Medulla oblongata (tissue), 1 donor: ENCODE measurements at regions not wholly inside any gene's neighbourhood (a gene's known extent, or its start where the extent isn't known, plus 50 kb on each side); places are given as distances from the start of the nearest gene placed in this dataset.
A peak's percentile ranks its signal among the peaks of the same experiment; 100 is the strongest.

Source experiments
- DNase-seq: peaks from one replicate; pipeline ENCODE4 v3.0.0-alpha.2; 2015; ENCODE audit errors: extremely low spot score

DNA sequence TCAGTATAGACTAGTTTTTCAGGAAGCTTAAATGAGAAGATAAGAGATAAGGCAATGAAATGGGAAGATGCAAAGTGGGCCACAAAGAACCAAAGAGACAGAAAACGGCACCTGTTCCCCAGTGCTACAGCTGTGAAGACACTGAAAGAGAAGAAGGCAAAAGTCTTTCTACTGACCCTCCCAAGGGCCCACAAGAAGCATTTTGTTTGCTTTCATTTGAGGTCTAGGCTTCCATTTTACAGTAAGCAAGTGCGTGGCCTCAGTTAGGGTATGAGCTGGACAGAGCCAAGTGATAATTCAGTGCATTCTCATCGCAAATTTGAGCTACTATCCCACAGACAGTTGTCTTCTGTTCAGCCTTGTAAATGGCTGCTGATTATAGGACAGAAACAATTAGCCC, 53.4 kb upstream of the STK17B start:
- no peak for DNase-seq

DNA sequence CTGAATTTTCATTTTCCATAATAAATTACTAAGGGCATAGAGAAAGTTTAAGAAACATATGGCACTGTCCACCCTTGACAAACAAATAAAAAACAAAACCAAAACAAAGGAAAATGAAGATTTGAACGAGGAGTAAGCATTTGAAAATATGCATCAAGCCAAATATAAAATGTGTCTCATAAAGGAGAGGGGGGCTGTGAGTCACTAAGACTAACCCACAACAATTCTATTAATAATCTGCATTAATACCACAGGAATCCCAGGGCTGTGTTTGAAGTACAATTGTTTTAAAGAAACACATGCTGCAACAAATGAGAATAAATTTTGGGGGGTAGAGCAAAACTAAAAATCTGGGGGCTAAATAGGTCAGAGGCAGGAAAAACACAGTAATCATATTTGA, 53.8 kb upstream of the STK17B start:
- DNase-seq = no peak

DNA sequence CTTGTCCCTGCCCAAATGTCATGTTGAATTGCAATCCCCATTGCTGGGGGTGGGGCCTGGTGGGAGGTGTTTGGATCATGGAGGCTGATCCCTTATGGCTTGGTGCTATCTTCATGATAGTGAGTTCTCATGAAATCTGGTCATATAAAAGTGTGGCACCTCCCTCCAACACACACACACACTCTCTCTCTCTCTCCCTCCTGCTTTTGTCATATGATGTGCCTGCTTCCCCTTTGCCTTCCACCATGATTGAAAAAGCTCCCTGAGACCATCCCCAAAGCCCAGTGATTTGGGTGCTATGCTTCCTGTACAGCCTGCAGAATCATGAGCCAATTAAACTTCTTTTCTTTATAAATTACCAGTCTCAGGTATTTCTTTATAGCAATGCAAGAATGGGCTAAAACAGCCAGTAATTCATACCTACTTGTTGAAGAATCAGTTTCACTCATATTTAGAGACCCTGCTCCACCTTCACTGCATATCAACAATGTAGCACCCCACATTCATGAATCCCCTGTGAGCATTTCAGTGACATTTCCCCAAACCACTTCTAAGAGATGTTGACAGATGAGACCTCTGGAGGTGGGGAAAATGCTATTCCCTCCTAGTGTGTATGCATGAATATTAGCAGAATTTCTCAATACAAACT, 54.8 kb upstream of the STK17B start:
- DNase-seq = no peak

DNA sequence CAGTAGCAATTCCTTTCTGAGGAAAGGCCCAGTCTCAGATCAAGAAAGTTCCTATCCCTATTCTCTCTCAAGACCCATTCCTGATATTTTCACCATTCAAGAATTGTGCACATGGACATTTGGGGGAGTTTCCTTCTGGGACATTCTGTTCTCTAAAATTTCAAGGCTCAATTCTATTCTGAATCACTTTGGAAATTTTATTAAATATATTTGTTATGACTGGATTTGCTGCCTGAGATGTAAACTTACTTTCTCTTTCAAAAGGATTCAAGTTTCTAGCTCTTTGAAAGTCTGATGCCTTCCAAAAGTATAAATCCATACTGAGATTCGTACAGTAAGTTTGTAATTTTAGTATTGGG, 55.3 kb upstream of the STK17B start:
- DNase-seq = no peak

DNA sequence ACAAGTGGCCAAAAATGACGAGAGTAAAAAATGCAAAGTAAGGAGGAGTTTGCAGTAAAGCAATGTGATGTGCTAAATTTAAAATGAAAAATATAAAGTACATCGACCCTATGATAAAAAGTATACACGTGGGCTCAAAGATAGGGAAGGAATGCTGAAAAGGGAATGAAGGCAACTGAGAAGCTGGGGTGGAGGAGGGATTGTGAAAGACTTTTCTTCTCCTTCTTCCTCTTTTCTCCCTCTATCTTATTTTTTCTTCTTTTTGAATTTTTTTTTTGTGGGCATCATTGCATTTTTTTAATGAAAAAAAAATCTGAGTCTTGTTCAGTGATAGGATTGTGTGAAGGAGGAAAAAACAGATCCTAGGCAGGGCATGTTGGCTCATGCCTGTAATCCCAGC, 57.6 kb upstream of the STK17B start:
- DNase-seq = no peak

DNA sequence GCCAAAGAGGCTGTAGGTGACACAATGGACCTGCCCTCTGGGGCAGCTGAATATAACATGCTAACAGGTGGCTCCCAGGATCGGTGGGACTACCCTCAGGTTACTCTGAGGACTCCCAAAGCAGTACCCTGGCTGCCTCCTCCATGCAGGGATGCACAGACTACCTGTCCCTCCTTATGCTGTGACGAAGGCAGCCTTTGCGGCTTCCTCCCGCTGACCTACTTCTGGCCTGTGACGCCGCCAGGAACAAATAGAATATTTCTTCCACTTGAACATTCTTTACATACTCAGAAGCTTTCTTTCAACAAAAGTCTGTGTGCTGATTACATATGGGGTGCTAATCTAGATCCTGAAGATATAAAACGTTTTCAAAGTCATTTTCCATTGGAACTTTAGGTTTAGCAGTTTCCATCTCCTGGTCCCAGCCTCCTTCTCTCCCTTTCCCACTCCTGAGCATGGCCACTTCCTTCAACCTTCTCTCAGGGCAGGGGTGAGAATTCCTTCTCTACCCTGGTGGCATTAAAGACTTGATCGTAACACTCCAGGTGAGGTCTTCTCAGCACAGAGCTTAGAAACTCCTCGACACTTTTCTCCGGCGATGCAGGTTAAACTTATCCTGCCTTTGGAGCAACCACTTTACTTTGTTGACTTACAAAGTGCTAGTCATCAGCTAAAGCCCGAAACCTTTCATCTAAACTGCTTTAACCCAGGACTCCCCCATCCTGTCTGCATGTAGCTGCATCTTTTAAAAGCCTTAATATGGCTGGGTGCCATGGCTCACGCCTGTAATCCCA, 58.9 kb upstream of the STK17B start:
- no peak for DNase-seq

DNA sequence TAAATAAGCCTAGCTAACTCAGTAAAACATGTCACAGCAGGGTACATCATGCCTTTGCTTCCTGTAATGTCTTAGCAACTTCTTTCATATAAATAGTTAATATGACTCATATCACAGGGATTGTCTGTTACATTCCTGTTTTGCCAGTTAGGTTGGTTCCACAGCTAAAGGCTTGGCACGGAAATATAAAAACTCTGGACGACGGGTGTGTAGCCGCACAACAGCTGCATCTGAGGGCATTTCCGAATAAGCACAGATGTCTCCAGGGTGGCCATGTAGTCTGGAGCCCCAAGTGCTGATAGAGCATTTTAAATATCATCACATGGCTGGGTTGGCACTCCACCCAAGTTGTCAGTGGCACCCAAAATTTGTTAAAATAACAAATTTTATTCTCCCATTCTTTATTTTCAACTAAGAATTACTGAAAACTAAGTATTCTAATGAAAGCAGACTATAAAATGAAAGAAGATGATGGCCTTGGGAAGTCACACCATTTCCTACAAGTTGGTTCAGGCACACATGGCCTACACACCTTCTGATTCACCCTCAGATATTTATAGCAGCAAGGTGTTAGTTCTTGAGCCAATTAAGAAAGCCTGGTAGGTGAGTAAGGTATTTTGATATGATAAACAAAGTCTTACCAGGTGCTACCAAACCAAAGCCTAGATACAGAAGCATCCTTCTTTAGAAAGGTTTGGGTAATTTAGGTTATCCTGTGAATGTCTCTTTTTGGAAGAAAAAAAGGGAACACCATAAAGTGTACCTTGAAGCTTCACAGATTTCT, 61.8 kb upstream of the STK17B start:
- DNase-seq = no peak

DNA sequence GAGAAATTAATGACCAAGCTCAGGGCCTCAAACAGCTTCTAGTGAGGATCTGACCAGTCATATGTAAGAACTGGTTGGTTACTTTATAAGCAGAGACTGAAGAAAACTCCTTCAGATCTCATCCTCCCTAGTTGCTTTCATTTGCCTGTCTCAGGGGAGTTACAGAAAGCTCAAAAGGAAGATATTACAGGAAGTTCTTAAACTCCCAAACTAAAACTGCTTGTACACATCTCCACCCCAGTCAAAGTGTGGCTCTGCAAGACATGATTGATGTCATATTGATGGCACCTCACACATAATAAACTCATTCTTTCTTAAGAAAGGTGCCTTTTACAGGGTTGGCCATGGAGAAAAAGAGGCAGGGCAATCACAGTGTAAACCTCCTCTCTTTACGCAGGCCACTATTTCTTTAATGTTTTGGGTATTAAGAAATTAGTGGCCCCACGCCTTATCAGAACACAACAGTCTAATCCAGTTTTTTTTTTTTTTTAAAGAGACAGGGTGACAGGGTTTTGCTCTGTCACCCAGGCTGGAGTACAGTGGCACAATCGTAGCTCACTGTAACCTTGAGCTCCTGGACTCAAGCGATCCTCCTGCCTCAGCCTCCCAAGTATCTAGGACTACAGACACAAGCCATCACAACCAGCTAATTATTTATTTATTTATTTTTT, 62.6 kb upstream of the STK17B start:
- no peak for DNase-seq

DNA sequence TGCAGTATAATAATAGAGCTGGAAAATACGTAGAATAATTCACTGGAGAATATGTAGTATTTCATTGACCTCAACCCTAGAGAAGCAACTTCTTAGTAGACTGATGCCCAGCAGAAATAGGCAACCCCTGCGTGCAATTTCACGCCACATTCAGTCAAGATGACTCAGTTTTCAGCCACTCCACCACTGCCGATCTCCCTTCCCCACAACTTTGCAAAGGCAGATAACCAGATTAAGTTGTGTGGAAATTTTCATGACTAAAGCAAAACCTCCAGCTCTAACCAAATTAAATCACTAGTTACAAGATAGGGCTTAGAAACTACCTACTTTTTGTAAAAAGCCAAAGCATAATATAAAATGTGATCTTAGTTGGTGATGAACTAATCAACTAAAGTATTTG, 63.3 kb upstream of the STK17B start:
- no peak for DNase-seq

DNA sequence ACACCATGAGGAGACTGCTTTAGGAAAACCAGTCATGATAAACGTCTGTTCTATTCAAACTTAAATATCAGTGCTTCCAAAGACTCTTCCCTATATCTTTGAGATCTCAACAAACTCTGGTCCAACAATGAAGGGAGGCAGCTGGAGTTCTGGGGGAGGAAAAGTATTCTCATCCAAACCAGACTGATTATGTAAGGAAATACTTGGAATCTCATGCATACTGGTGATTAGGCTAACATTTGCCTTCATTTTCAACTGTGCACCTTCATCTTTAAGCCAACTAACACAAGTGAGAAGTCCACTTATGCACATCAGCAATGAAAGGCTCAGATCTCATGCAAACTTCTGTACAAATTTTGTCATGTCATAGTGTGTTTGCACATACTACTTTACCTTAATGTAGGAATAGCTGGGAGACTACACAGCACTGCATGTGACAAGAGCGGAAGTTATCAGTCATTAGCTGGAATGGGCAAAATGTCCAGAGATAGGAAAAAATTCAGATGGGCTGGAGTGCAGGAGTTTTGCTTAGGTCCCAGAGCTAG, 67.5 kb upstream of the STK17B start:
- DNase-seq = no peak

DNA sequence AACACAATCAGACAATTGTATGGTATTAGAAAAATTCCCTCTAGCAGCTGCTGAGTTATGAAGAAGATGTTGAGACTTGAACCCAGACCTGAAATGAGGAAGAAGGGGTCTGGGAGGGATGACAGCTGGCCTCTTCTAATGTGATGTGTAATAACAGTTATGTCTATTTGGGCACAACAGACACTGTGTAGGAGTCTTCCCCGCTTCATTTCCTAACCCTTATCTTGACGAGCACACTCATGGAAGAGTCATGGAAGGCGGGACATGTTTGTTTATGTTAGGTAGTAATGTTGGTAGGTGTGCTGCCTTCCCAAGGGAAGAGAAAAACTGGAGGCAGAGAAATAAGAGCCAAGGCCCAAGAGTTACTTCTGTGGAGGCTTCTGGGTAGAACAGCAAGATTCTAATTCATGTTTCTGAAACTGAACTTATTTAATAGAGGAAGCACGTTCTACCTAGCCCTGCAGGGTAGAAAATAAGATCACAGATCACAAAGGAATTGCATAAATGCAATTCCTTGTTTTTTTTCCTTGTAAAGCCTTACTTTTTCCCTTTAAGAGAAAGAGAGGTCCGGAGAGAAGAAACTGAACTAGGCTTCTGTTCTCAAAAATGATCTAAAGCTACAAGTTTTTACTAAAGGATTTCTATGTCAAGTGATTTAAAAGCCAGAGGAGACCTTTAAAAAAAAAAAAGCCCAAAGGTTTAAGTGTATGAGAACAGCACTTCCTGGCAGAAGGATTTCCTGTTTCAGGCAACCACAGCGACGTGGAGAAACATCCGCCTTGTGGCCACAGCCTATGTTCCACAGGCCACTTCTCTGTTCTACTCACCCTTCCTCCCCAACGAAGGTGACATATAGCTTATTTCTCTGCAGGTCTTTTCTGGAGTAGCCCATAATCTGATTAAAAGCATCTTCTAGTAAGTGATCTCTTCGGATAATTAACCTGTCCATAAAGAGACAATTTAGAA, 68.5 kb upstream of the STK17B start:
- peak; percentile 71 for DNase-seq

DNA sequence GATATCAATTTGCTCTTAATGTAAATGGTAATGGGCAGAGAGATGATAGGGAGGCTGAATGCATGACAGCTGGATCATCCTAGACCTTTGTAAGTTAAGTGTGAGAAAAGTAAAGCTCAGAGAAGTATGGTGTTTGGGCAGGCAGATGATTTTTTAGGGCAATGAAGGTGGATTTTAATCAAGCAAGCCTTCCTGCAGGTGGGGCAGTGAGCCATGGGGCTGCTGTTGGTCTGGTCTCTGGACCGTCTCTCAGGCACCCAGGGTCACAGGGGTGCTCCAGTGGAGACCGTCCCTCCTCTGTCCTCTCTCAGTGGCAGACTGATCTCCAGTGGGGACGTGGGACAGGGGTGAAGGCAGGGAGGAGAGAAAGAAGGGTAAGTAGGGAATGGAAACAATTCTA, 69.8 kb upstream of the STK17B start:
- no peak for DNase-seq

DNA sequence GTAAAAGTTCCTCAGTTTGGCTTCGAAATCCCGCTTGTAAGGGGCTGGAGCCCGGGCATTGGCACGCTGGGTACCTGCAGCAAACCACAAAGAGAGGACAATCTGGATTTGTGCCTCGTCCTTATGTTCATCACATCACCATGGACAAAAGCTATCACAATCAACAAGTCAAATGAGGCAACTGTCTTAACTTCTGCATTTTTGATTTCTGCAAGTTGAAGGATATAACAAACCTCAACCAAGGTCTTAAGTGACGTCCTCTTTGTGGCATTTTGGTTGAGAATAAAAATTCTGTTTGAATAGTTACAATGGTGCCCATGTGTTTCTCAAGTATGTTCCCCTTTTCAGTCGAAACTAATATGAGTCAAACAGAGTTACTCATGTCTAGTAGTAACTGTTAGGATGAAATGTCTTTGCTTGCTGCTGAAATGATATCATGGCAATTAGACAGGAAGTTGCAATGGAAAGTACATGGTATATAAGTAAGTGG, 70.8 kb upstream of the STK17B start:
- peak; percentile 65 for DNase-seq

DNA sequence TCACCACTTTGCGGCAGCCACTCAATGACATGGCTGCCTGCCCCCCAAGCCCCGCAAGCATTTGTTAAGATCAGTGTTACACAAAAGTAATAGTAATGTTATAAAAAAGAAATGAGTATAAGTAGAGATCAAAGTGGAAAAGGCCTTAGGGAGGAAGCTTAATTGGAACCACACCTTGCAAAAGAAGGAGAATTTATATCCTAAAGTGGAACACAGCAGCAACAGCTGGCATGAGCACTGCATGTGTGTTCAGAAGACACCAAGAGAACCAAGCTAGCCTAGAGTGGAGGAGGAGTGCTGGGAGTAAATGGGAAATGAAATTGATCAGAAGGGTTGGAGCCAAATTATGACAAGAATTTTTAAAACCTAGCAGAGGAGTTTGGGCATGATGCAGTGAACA, 73.1 kb upstream of the STK17B start:
- no peak for DNase-seq

DNA sequence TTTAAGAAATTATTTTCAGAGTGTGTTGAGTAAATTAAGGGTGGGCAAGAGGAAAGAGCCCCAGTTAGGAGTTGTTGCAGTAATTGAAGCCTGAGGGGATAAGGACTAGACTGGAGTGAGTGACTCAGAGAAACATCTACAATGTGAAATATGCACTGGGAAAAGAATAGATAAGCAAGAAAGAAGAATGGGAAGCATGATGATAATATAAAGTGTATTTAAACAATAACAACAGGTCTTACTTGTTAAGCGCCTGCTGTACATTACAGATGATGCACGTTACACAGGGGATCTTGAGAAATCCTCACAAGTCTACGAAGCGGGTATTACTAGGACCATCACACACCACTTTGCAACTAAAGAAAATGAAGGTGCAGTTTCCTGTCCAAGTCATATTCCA, 73.6 kb upstream of the STK17B start:
- no peak for DNase-seq

DNA sequence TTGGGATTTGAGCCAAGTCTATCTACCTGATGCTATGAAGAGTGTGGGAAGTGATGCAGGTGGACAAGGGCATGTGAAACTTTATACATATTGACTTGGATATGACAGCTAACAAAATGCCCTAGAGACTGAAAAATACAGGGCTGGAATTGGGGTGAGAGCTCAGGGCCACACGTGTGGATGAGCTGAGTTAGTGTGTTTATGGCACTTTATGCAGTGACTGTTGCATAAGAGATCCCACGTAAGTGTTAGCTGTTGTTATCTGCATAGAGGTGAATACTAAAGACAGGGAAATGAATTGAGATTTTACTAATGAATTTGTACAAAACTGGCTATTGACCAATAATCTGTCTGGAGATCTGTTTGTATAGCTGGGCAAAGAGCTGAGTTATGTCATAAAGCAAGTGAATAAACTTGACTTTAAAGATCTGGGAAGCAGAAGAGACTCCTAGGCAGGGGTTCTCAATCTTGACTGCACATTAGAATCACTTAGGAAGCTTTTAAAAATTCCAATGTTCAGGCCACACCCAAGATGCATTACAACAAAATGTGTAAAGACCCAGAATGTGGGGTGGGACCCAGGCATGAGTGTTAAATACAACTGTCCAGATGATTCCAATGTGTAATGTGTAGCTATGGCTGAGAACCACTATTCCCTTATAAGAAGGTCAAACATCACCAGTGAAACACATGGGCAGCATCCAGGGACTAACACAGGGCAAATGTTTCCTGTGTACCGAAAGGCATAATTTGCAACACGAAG, 74.2 kb upstream of the STK17B start:
- no peak for DNase-seq

DNA sequence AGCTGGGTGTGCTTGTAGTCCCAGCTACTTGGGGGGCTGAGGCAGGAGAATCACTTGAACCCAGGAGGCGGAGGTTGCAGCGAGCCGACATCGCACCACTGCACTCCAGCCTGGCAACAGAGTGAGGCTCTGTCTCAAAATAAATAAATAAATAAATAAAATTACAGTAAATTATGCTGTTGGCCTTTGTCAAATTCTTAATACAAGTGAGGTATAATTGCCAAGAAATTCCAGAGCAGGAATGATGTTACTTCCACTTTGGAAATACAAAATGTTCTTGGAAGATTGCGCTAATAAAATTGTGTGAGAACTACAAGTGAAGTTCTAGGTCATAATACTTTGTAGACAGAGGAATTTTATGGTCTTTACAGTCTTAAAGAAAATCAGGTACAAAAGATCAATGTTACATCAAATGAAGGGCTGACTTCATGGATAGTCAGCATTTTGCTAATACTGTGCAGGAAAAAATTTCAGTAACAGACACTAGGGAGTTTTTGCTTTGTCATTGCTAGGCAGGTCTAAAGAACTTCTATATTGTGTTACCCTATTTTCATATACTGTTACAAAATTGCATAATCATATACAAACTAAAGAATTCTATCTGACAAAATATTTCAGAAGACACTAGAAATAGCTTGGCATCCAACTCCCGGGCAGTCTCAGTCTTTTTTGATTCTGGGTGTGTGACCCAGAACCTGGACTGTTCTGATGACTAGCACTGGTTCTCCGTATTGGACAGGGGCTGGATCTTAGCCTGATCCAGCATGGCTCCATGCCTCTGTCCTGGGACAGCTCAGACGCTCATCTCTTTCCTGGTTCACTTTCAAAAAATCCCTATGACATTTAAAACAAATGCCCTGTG, 76.0 kb upstream of the STK17B start:
- DNase-seq = no peak

DNA sequence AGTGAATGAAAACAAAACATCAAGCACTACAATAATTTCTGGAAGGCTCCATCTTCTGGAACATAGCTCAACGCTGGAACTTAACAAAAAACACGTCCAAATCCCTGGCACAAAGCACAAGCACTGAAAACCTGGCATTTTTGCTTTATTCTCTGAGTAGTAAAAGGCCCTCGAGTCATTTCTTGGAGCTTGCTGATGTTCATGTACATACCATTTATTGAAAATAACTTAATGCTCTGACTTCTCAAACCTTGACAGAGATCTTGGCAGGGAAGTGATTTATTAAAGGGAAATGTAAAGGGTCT, 76.5 kb upstream of the STK17B start:
- DNase-seq = no peak

DNA sequence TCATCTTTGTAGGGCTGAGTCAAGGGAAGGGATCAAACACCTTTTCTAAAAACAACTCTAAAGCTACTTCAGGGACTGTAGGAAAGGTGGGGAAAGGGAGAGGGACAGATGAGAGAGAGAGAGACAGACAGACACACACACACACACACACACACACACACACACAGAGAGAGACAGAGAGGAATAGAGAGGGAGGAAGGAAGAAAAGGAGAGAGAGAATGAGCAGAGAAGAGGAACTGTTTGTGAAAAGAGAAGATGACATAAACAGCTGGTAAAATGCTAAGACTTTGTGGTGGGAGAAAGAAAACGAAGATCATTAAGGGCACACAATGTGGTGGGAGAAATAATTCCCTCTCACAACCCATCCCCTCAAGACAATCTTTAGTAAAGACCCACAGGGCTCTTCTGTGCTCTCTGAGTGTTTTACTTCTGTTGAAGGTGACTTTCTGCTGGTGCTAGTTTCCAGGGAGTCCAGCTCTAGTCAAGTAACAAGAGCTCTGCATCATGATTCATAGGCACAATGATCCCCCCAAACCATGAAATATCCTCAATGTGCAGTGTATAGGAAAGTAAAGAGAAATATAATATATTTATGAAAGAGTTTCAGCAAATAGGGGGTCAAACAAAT, 77.2 kb upstream of the STK17B start:
- DNase-seq = no peak
